ENCODE measurements at regions not wholly inside any gene's neighbourhood (a gene's known extent, or its start where the extent isn't known, plus 50 kb on each side); places are given as distances from the start of the nearest gene placed in this dataset.
"Not testable (repeated sequence)": the region's sequence is repeated elsewhere in the genome, so short reads cannot be mapped to it uniquely, and the experiment has no call there.

GRCh38 chr18:1416074-1416473 lies 511.4 kb downstream of the ADCYAP1 start:
- no peak for DNase-seq (ENCODE audit: low read depth)

- no peak for DNase-seq (ENCODE audit: low read depth)
Observed at GRCh38 chr18:1421502-1421901, 516.8 kb downstream of the ADCYAP1 start.

GRCh38 chr18:1422634-1423033 lies 518.0 kb downstream of the ADCYAP1 start:
- DNase-seq (ENCODE audit: low read depth), result no peak

- DNase-seq (ENCODE audit: low read depth), result no peak
Observed at GRCh38 chr18:1425679-1426078, 521.0 kb downstream of the ADCYAP1 start.

- no peak for DNase-seq (ENCODE audit: low read depth)
Observed at GRCh38 chr18:1435487-1435886, 530.8 kb downstream of the ADCYAP1 start.

- no peak for DNase-seq (ENCODE audit: low read depth)
Observed at GRCh38 chr18:1436199-1436598, 531.5 kb downstream of the ADCYAP1 start.

- no peak for DNase-seq (ENCODE audit: low read depth)
Observed at GRCh38 chr18:1438458-1438910, 533.8 kb downstream of the ADCYAP1 start.

GRCh38 chr18:1438967-1439366 lies 534.3 kb downstream of the ADCYAP1 start:
- DNase-seq (ENCODE audit: low read depth), result no peak

GRCh38 chr18:1444062-1444461 lies 539.4 kb downstream of the ADCYAP1 start:
- not testable (repeated sequence) for DNase-seq (ENCODE audit: low read depth)

GRCh38 chr18:1446765-1447164 lies 542.1 kb downstream of the ADCYAP1 start:
- no peak for DNase-seq (ENCODE audit: low read depth)

- DNase-seq (ENCODE audit: low read depth), result no peak
Observed at GRCh38 chr18:1452821-1453220, 548.1 kb downstream of the ADCYAP1 start.

GRCh38 chr18:1455605-1456004 lies 550.9 kb downstream of the ADCYAP1 start:
- DNase-seq (ENCODE audit: low read depth), result no peak

GRCh38 chr18:1458547-1458946 lies 553.9 kb downstream of the ADCYAP1 start:
- DNase-seq (ENCODE audit: low read depth), result no peak

GRCh38 chr18:1463981-1464380 lies 559.3 kb downstream of the ADCYAP1 start:
- no peak for DNase-seq (ENCODE audit: low read depth)

- DNase-seq (ENCODE audit: low read depth), result no peak
Observed at GRCh38 chr18:1464444-1465217, 560.0 kb downstream of the ADCYAP1 start.

GRCh38 chr18:1466035-1466434 lies 561.4 kb downstream of the ADCYAP1 start:
- DNase-seq (ENCODE audit: low read depth), result no peak

- no peak for DNase-seq (ENCODE audit: low read depth)
Observed at GRCh38 chr18:1467461-1467964, 562.8 kb downstream of the ADCYAP1 start.

- DNase-seq (ENCODE audit: low read depth), result no peak
Observed at GRCh38 chr18:1468550-1468949, 563.9 kb downstream of the ADCYAP1 start.

- DNase-seq (ENCODE audit: low read depth), result no peak
Observed at GRCh38 chr18:1475867-1476266, 571.2 kb downstream of the ADCYAP1 start.

GRCh38 chr18:1480309-1480708 lies 575.6 kb downstream of the ADCYAP1 start:
- DNase-seq (ENCODE audit: low read depth), result no peak

GRCh38 chr18:1481577-1481976 lies 576.9 kb downstream of the ADCYAP1 start:
- no peak for DNase-seq (ENCODE audit: low read depth)

GRCh38 chr18:1483385-1483784 lies 578.7 kb downstream of the ADCYAP1 start:
- DNase-seq (ENCODE audit: low read depth), result no peak

- no peak for DNase-seq (ENCODE audit: low read depth)
Observed at GRCh38 chr18:1487457-1487856, 582.8 kb downstream of the ADCYAP1 start.

- no peak for DNase-seq (ENCODE audit: low read depth)
Observed at GRCh38 chr18:1488394-1488793, 583.7 kb downstream of the ADCYAP1 start.
